ENCODE measurements at regions not wholly inside any gene's neighbourhood (a gene's known extent, or its start where the extent isn't known, plus 50 kb on each side); places are given as distances from the start of the nearest gene placed in this dataset.

GRCh38 chr12:107221913-107222312 lies 128.6 kb upstream of the CRY1 start:
- DNase-seq (ENCODE audit: low read depth) = no peak
- TF ChIP-seq CTCF (IDR thresholded peaks at IDR 0.05; ENCODE audit: insufficient read depth, low read length) = no peak

DNA sequence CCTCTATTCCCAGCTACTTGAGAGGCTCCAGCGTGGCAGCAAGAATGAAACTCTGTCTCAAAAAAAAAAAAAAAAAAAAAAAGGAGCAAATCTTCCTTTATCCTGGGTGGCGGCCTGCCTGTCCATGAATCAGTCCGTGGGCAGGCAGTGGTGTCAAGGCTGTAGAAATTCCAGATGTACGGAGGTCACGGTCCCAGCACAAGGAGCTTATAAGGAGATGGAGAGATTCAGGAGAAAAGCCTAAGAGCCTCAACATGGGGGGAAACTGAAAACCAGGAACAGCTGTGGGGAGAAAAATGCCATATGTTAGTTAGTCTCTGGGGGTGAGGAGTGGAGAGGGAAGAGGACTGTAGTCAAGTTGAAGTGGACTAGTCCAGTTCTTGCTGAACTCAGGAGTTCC lies 130.5 kb upstream of the CRY1 start:
- TF ChIP-seq CTCF (IDR thresholded peaks at IDR 0.05; ENCODE audit: insufficient read depth, low read length) = no peak
- no peak overlapping the region for H3K4me3 ChIP-seq (ENCODE audit: low read depth, low read length)
- no peak for DNase-seq (ENCODE audit: low read depth)

More at GRCh38 chr12:107221913-107222312, 128.6 kb upstream of the CRY1 start:
- no peak overlapping the region for H3K4me3 ChIP-seq (ENCODE audit: low read depth, low read length)

DNA sequence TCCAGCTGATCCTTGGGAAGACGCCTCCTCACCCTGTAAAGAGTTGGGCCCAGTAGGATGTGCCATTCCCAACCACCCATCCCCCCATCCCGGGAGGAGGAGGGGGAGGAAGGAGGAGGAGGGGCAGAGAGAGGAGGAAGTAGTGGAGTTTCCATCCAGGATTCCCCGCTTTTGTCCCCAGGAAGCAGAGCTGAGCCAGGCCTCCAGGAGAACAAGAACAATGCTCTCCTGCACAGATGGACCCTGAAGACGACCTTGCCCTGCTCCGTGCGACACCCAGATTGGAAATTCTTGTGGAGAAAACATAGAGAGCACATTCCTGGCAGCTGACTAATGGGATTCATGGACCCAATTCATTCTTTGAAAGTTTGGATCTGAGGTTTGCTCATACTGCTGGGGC lies 132.3 kb upstream of the CRY1 start:
- DNase-seq (ENCODE audit: low read depth) = peak; percentile 44
- TF ChIP-seq CTCF (IDR thresholded peaks at IDR 0.05; ENCODE audit: insufficient read depth, low read length) = no peak
- no peak overlapping the region for H3K4me3 ChIP-seq (ENCODE audit: low read depth, low read length)

GRCh38 chr12:107226126-107226525 lies 132.8 kb upstream of the CRY1 start:
- no peak for TF ChIP-seq CTCF (IDR thresholded peaks at IDR 0.05; ENCODE audit: insufficient read depth, low read length)
- DNase-seq (ENCODE audit: low read depth) = no peak
- no peak overlapping the region for H3K4me3 ChIP-seq (ENCODE audit: low read depth, low read length)

GRCh38 chr12:107228076-107228475 lies 134.7 kb upstream of the CRY1 start:
- no peak for DNase-seq (ENCODE audit: low read depth)
- no peak overlapping the region for H3K4me3 ChIP-seq (ENCODE audit: low read depth, low read length)

GRCh38 chr12:107229827-107230226 lies 136.5 kb upstream of the CRY1 start:
- no peak overlapping the region for H3K4me3 ChIP-seq (ENCODE audit: low read depth, low read length)
- DNase-seq (ENCODE audit: low read depth) = no peak
- TF ChIP-seq CTCF (IDR thresholded peaks at IDR 0.05; ENCODE audit: insufficient read depth, low read length) = no peak

More at GRCh38 chr12:107228076-107228475, 134.7 kb upstream of the CRY1 start:
- TF ChIP-seq CTCF (IDR thresholded peaks at IDR 0.05; ENCODE audit: insufficient read depth, low read length) = no peak

- DNase-seq (ENCODE audit: low read depth) = no peak
- H3K4me3 ChIP-seq (ENCODE audit: low read depth, low read length) = no peak overlapping the region
- TF ChIP-seq CTCF (IDR thresholded peaks at IDR 0.05; ENCODE audit: insufficient read depth, low read length) = no peak
Measured at GRCh38 chr12:107231303-107231702, 138.0 kb upstream of the CRY1 start.
